Tibial artery (tissue), 4 donors: ENCODE measurements at regions not wholly inside any gene's neighbourhood (a gene's known extent, or its start where the extent isn't known, plus 50 kb on each side); places are given as distances from the start of the nearest gene placed in this dataset.

Source experiments
- DNase-seq, 2 donors: peaks; one replicate each; pipeline ENCODE4 v3.0.0-alpha.2; 2019
- H3K27ac ChIP-seq, 2 donors: fragments of 200-600 bp; sonication (generic) in 1 of 2; 1 replicate in 1 of 2; 2 replicates in 1 of 2; pipeline ENCODE4 v1.5.1; 2018 to 2019; ENCODE audit warnings: mild to moderate bottlenecking in 1 of 2
- H3K27me3 ChIP-seq, 2 donors: fragments of 200-600 bp; sonication (generic) in 1 of 2; one replicate each; pipeline versions ENCODE4 v1.5.1 to v1.6.0; 2016 to 2019
- H3K36me3 ChIP-seq, 3 donors: fragments of 200-600 bp; sonication (generic) in 2 of 3; one replicate each; pipeline ENCODE4 v1.5.1; 2016 to 2019; ENCODE audit warnings: mild to moderate bottlenecking in 2 of 3
- H3K4me1 ChIP-seq, 4 donors: fragments of 200-600 bp; sonication (generic) in 2 of 4; 1 replicate in 3 of 4; 2 replicates in 1 of 4; pipeline ENCODE4 v1.5.1; 2016 to 2019
- H3K4me3 ChIP-seq, 2 donors: fragments of 200-600 bp; sonication (generic) in 1 of 2; 1 replicate in 1 of 2; 2 replicates in 1 of 2; pipeline ENCODE4 v1.5.1; 2018 to 2019; ENCODE audit warnings: mild to moderate bottlenecking in 2 of 2
- H3K9me3 ChIP-seq, 3 donors: fragments of 200-600 bp; sonication (generic) in 1 of 3; one replicate each; pipeline ENCODE4 v1.5.1; 2016 to 2019
- intact Hi-C: fragments of 100-400 bp; cut with DNase I; formaldehyde crosslinking; loops from one replicate; pipeline ENCODE4 v1.15.0; 2023; ENCODE audit warnings: low total_unique reads
- TF ChIP-seq, protein P1 (sequence below), 2 experiments: fragments of 200-600 bp in 1 of 2; fragments of 450-650 bp in 1 of 2; IDR thresholded peaks; one replicate each; pipeline ENCODE4 v1.5.1; 2017 to 2019; ENCODE audit warnings: antibody characterized with exemption in 2 of 2, mild to moderate bottlenecking in 1 of 2, moderate library complexity in 1 of 2

DNA sequence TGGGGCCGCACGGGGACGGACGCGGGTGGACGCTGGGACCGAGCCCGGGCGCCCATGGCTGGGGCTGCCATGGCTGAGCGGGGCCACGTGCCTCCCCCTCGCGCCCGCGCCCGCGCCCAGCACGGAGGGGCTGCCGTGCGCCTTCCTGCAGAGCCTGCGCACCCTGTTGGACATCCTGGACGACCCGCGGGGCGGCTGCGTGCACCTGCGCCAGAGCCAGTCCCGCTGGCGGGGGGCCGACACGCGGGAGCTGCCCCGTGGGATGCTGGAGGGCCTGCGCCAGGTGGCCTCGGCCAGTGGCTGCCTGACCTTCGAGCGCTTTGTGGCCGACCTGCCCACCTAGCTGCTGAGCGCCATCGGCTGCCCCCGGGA, 72.5 kb upstream of the KCTD7 start:
- Histone ChIP-seq H3K36me3 (peaks cover 10 to 71% (median 54%) of the 10 kb centered on the region in 3 donors), H3K27ac (no peak overlapping the region)
- DNase-seq = no peak

DNA sequence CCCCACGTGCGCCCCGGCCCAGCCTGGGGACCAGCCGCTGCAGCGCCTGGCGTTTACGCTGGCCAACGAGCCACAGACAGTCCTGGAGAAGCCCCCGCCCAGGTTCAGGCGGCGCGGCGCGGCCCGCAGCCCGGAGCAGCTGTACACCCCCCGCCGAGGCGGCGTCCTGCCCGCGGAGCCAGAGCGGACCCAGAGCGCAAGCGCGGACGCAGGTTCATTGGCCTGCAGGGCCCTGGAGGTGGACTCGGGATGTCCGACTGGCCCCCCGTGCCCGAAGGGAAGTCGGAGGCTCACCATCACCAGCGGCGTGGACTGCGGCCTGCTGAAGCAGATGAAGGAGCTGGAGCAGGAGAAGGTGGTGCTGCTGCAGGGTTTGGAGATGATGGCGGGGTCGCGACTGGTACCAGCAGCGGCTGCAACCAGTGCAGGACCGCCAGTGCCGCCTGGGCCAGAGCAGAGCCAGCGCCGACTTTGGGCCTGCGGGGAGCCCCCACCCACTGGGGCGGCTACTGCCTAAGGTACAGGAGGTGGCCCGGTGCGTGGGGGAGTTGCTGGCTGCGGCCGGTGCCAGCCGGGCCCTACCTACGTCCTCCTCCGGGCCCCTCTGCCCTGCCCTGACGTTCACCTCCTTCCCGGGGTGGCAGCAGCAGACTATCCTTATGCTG, 72.0 kb upstream of the KCTD7 start:
- Histone ChIP-seq H3K9me3 (no peaks in the 10 kb centered on the region), H3K4me3 (no peak overlapping the region), H3K27ac (no peak overlapping the region), H3K4me1 (peaks cover 0 to 30% (median 8%) of the 10 kb centered on the region in 4 donors), H3K27me3 (no peaks in the 10 kb centered on the region), H3K36me3 (peaks cover 5 to 66% (median 48%) of the 10 kb centered on the region in 3 donors)
- TF ChIP-seq, protein P1, sequence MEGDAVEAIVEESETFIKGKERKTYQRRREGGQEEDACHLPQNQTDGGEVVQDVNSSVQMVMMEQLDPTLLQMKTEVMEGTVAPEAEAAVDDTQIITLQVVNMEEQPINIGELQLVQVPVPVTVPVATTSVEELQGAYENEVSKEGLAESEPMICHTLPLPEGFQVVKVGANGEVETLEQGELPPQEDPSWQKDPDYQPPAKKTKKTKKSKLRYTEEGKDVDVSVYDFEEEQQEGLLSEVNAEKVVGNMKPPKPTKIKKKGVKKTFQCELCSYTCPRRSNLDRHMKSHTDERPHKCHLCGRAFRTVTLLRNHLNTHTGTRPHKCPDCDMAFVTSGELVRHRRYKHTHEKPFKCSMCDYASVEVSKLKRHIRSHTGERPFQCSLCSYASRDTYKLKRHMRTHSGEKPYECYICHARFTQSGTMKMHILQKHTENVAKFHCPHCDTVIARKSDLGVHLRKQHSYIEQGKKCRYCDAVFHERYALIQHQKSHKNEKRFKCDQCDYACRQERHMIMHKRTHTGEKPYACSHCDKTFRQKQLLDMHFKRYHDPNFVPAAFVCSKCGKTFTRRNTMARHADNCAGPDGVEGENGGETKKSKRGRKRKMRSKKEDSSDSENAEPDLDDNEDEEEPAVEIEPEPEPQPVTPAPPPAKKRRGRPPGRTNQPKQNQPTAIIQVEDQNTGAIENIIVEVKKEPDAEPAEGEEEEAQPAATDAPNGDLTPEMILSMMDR (IDR thresholded peaks at IDR 0.05) = no peak
- intact Hi-C loops = loop anchor here (10.0 kb wide), 1 partner anchor 98 kb away; no protein-coding TSS in a partner anchor
- no peak for DNase-seq

More for the DNA sequence above, 72.5 kb upstream of the KCTD7 start:
- H3K27me3 ChIP-seq = no peaks in the 10 kb centered on the region
- peaks cover 0 to 30% (median 8%) of the 10 kb centered on the region in 4 donors for H3K4me1 ChIP-seq
- intact Hi-C loops = loop anchor here (10.0 kb wide), 1 partner anchor 99 kb away; no protein-coding TSS in a partner anchor
- no peak overlapping the region for H3K4me3 ChIP-seq
- TF ChIP-seq, protein P1 (IDR thresholded peaks at IDR 0.05) = no peak
- H3K9me3 ChIP-seq = no peaks in the 10 kb centered on the region

DNA sequence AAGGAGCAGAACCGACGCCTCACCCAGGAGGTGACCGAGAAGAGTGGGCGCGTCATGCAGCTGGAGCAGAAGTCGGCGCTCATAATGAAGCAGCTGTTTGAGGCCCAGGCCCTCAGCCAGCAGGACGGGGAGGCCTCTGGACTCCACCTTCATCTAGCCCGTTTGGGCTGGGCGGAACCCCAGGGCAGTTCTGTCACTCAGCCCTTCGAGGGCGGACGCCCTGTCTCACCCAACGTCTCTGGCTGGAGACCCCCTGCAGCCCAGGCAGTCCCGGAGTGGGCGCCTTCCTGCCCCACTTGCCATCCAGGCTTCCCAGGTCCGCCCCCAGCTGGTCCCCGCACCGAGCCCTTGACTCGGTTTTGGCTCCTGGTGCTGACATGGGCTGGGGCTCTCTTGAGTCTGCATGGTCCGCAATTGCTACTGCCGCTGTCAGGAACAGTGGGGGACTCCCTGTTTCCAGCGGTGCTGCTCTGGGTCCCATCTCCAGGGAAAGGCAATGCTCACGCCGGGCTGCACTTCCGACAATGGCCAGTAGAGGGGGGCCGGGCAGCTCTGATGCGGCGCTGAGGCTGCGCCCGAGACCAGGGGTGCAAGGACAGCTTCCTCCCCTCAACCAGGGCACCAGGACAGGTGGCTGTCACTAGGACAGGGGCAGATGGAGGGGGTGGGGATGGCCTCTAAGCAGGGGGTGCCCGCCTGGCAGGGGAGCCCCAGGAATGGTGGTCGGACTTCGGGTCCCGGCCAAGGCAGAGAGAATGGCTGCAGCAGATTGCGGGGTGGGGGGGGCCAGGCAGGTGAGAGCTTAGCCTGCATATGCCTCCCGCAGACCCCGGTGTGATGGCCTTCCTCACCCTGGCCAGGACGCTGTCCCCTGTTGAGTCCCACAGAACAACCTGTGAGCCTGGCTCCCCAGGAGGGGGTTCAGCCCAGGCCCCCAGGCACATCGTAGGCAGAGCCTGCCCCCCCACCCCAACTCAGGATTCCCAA, 71.2 kb upstream of the KCTD7 start:
- intact Hi-C loops = loop anchor here (10.0 kb wide), 1 partner anchor 97 kb away; no protein-coding TSS in a partner anchor
- TF ChIP-seq, protein P1 (IDR thresholded peaks at IDR 0.05) = peak; percentile 90 to 98
- H3K9me3 ChIP-seq = no peaks in the 10 kb centered on the region
- H3K4me1 ChIP-seq = peaks cover 0 to 30% (median 8%) of the 10 kb centered on the region in 4 donors
- H3K27me3 ChIP-seq = no peaks in the 10 kb centered on the region
- H3K4me3 ChIP-seq = peak overlapping the region in 1 of 2 donors; percentile 24
- peaks cover 3 to 59% (median 42%) of the 10 kb centered on the region in 3 donors for H3K36me3 ChIP-seq
- DNase-seq = peak; percentile 56 to 81
- H3K27ac ChIP-seq = no peak overlapping the region

DNA sequence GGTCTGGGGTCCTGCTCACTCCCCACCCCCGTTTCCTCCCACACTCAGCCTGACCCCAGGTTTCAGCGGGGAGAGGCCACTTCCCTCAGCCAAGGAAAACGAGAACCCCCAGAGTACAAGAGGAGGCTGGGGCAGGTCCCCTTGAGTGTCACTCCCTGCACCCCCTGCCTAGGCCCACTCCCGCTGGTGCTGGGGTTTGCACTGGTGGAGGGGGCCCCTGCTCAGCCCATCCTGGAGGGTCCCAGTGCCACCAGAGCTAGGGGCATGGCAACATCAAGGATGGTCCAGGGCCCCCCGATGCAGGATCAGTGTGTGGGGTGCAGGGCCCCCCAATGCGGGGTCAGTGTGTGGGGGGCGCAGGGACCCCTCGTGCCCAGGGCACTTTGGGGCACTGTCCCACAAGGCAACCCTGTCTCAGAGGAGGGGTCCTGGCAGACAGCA, 70.5 kb upstream of the KCTD7 start:
- H3K27ac ChIP-seq = no peak overlapping the region
- no peaks in the 10 kb centered on the region for H3K27me3 ChIP-seq
- peaks cover 3 to 52% (median 35%) of the 10 kb centered on the region in 3 donors for H3K36me3 ChIP-seq
- H3K9me3 ChIP-seq = no peaks in the 10 kb centered on the region
- TF ChIP-seq, protein P1 (IDR thresholded peaks at IDR 0.05) = no peak
- no peak overlapping the region for H3K4me3 ChIP-seq
- no peak for DNase-seq
- intact Hi-C loops = loop anchor here (10.0 kb wide), 1 partner anchor 97 kb away; no protein-coding TSS in a partner anchor
- peaks cover 0 to 30% (median 8%) of the 10 kb centered on the region in 4 donors for H3K4me1 ChIP-seq

DNA sequence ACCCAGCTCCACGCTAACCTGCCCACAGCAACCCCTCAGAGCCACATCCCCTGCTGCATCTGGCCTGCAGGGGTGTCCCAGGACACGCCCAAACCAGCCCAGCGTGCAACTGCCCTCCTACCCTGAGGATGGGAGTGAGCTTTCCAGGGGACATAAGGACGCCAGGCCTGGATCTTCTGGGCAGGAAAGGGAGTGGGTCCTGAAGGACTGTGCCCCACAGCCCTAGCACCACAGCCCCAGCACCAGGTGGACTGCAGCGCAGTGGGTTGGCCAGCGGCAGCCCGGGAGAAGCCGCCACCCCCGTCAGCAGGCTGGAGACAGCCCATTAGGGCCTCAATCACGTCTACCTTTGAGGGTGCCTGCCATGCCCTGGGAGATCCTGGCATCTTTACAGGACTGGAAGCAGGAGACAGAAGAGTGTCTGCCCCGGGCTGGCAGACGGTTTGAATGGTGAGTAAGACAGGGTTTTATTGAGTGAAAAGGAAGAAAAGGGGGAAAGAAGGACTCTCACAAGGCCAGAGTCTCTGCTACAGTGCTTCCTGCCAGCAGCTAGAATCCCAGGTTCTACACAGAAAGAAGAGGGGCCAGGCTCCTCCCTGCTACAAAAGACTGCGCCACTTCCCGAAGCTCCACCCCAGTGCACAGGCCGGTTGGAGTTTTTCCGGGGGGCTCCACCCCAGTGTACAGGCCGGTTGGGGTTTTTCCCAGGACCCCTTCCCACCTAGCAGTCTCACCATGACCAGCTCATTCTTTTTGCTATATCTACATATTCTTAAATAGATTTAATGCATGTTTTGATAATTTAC, 69.8 kb upstream of the KCTD7 start:
- TF ChIP-seq, protein P1 (IDR thresholded peaks at IDR 0.05) = no peak
- Histone ChIP-seq H3K27ac (no peak overlapping the region), H3K4me3 (no peak overlapping the region), H3K36me3 (peaks cover 0 to 48% (median 30%) of the 10 kb centered on the region in 3 donors), H3K4me1 (peaks cover 0 to 34% (median 8%) of the 10 kb centered on the region in 4 donors), H3K9me3 (no peaks in the 10 kb centered on the region), H3K27me3 (no peaks in the 10 kb centered on the region)
- no peak for DNase-seq
- intact Hi-C loops = loop anchor here (10.0 kb wide), 1 partner anchor 96 kb away; no protein-coding TSS in a partner anchor
